ENCODE measurements at regions not wholly inside any gene's neighbourhood (a gene's known extent, or its start where the extent isn't known, plus 50 kb on each side); places are given as distances from the start of the nearest gene placed in this dataset.

GRCh38 chr11:37642296-37642695 lies 1044.3 kb upstream of the RAG2 start:
- H3K36me3 Mint-ChIP-seq (ENCODE audit: low read depth) = no peaks in the 10 kb centered on the region
- peaks cover 9% of the 10 kb centered on the region for H3K9me3 Mint-ChIP-seq
- H3K27ac Mint-ChIP-seq = no peak overlapping the region
- H3K4me3 Mint-ChIP-seq = no peak overlapping the region
- DNase-seq = no peak
- no peaks in the 10 kb centered on the region for H3K27me3 Mint-ChIP-seq
- no peaks in the 10 kb centered on the region for H3K4me1 Mint-ChIP-seq (ENCODE audit: low read depth)

GRCh38 chr11:37632748-37633147 lies 1034.7 kb upstream of the RAG2 start:
- Mint-ChIP-seq H3K9me3 (peaks cover 15% of the 10 kb centered on the region), H3K4me3 (no peak overlapping the region), H3K27ac (no peak overlapping the region), H3K27me3 (no peaks in the 10 kb centered on the region), H3K36me3 (ENCODE audit: low read depth) (no peaks in the 10 kb centered on the region), H3K4me1 (ENCODE audit: low read depth) (no peaks in the 10 kb centered on the region)
- no peak for DNase-seq

GRCh38 chr11:37630866-37631265 lies 1032.8 kb upstream of the RAG2 start:
- Mint-ChIP-seq H3K4me1 (ENCODE audit: low read depth) (no peaks in the 10 kb centered on the region), H3K9me3 (peaks cover 16% of the 10 kb centered on the region), H3K36me3 (ENCODE audit: low read depth) (no peaks in the 10 kb centered on the region), H3K27me3 (no peaks in the 10 kb centered on the region), H3K27ac (no peak overlapping the region), H3K4me3 (no peak overlapping the region)
- no peak for DNase-seq

GRCh38 chr11:37623778-37624177 lies 1025.7 kb upstream of the RAG2 start:
- Mint-ChIP-seq H3K27ac (no peak overlapping the region), H3K9me3 (peaks cover 8% of the 10 kb centered on the region), H3K36me3 (ENCODE audit: low read depth) (no peaks in the 10 kb centered on the region), H3K4me3 (no peak overlapping the region), H3K4me1 (ENCODE audit: low read depth) (no peaks in the 10 kb centered on the region), H3K27me3 (no peaks in the 10 kb centered on the region)
- DNase-seq = no peak

- peaks cover 19% of the 10 kb centered on the region for H3K9me3 Mint-ChIP-seq
- no peak for DNase-seq
- H3K36me3 Mint-ChIP-seq (ENCODE audit: low read depth) = no peaks in the 10 kb centered on the region
- no peak overlapping the region for H3K4me3 Mint-ChIP-seq
- no peaks in the 10 kb centered on the region for H3K4me1 Mint-ChIP-seq (ENCODE audit: low read depth)
- no peak overlapping the region for H3K27ac Mint-ChIP-seq
- H3K27me3 Mint-ChIP-seq = no peaks in the 10 kb centered on the region
Observed at GRCh38 chr11:37621662-37622061, 1023.6 kb upstream of the RAG2 start.

GRCh38 chr11:37616291-37616690 lies 1018.3 kb upstream of the RAG2 start:
- Mint-ChIP-seq H3K4me3 (no peak overlapping the region), H3K27me3 (no peaks in the 10 kb centered on the region), H3K9me3 (peaks cover 24% of the 10 kb centered on the region), H3K4me1 (ENCODE audit: low read depth) (no peaks in the 10 kb centered on the region), H3K27ac (no peak overlapping the region), H3K36me3 (ENCODE audit: low read depth) (no peaks in the 10 kb centered on the region)
- DNase-seq = no peak

- DNase-seq = no peak
- no peaks in the 10 kb centered on the region for H3K27me3 Mint-ChIP-seq
- no peak overlapping the region for H3K4me3 Mint-ChIP-seq
- H3K36me3 Mint-ChIP-seq (ENCODE audit: low read depth) = no peaks in the 10 kb centered on the region
- peaks cover 14% of the 10 kb centered on the region for H3K9me3 Mint-ChIP-seq
- H3K4me1 Mint-ChIP-seq (ENCODE audit: low read depth) = no peaks in the 10 kb centered on the region
- H3K27ac Mint-ChIP-seq = no peak overlapping the region
Observed at GRCh38 chr11:37613031-37613430, 1015.0 kb upstream of the RAG2 start.

GRCh38 chr11:37612146-37612545 lies 1014.1 kb upstream of the RAG2 start:
- no peak for DNase-seq
- H3K27ac Mint-ChIP-seq = no peak overlapping the region
- no peaks in the 10 kb centered on the region for H3K27me3 Mint-ChIP-seq
- H3K9me3 Mint-ChIP-seq = peaks cover 8% of the 10 kb centered on the region
- no peak overlapping the region for H3K4me3 Mint-ChIP-seq
- no peaks in the 10 kb centered on the region for H3K36me3 Mint-ChIP-seq (ENCODE audit: low read depth)
- no peaks in the 10 kb centered on the region for H3K4me1 Mint-ChIP-seq (ENCODE audit: low read depth)

- H3K36me3 Mint-ChIP-seq (ENCODE audit: low read depth) = no peaks in the 10 kb centered on the region
- H3K9me3 Mint-ChIP-seq = peaks cover 35% of the 10 kb centered on the region
- DNase-seq = no peak
- no peak overlapping the region for H3K4me3 Mint-ChIP-seq
- H3K4me1 Mint-ChIP-seq (ENCODE audit: low read depth) = no peaks in the 10 kb centered on the region
- no peaks in the 10 kb centered on the region for H3K27me3 Mint-ChIP-seq
- H3K27ac Mint-ChIP-seq = no peak overlapping the region
Observed at GRCh38 chr11:37605229-37605628, 1007.2 kb upstream of the RAG2 start.

- Mint-ChIP-seq H3K27me3 (no peaks in the 10 kb centered on the region), H3K27ac (no peak overlapping the region), H3K4me1 (ENCODE audit: low read depth) (no peaks in the 10 kb centered on the region), H3K4me3 (no peak overlapping the region), H3K9me3 (peaks cover 10% of the 10 kb centered on the region), H3K36me3 (ENCODE audit: low read depth) (no peaks in the 10 kb centered on the region)
- DNase-seq = no peak
Observed at GRCh38 chr11:37598381-37598780, 1000.3 kb upstream of the RAG2 start.

- H3K27ac Mint-ChIP-seq = no peak overlapping the region
- no peaks in the 10 kb centered on the region for H3K4me1 Mint-ChIP-seq (ENCODE audit: low read depth)
- no peaks in the 10 kb centered on the region for H3K36me3 Mint-ChIP-seq (ENCODE audit: low read depth)
- H3K4me3 Mint-ChIP-seq = no peak overlapping the region
- no peaks in the 10 kb centered on the region for H3K27me3 Mint-ChIP-seq
- peaks cover 4% of the 10 kb centered on the region for H3K9me3 Mint-ChIP-seq
- DNase-seq = no peak
Observed at GRCh38 chr11:37597776-37598175, 999.7 kb upstream of the RAG2 start.

GRCh38 chr11:37595845-37596244 lies 997.8 kb upstream of the RAG2 start:
- no peak for DNase-seq
- no peaks in the 10 kb centered on the region for H3K9me3 Mint-ChIP-seq
- no peaks in the 10 kb centered on the region for H3K27me3 Mint-ChIP-seq
- H3K36me3 Mint-ChIP-seq (ENCODE audit: low read depth) = no peaks in the 10 kb centered on the region
- H3K4me3 Mint-ChIP-seq = no peak overlapping the region
- no peak overlapping the region for H3K27ac Mint-ChIP-seq
- H3K4me1 Mint-ChIP-seq (ENCODE audit: low read depth) = no peaks in the 10 kb centered on the region

GRCh38 chr11:37574361-37574760 lies 976.3 kb upstream of the RAG2 start:
- Mint-ChIP-seq H3K27me3 (no peaks in the 10 kb centered on the region), H3K36me3 (ENCODE audit: low read depth) (no peaks in the 10 kb centered on the region), H3K9me3 (peaks cover 15% of the 10 kb centered on the region)

GRCh38 chr11:37572491-37573171 lies 974.6 kb upstream of the RAG2 start:
- H3K9me3 Mint-ChIP-seq = peaks cover 15% of the 10 kb centered on the region
- H3K4me3 Mint-ChIP-seq = no peak overlapping the region
- no peaks in the 10 kb centered on the region for H3K36me3 Mint-ChIP-seq (ENCODE audit: low read depth)
- no peaks in the 10 kb centered on the region for H3K27me3 Mint-ChIP-seq
- H3K4me1 Mint-ChIP-seq (ENCODE audit: low read depth) = no peaks in the 10 kb centered on the region
- H3K27ac Mint-ChIP-seq = no peak overlapping the region
- DNase-seq = no peak

More at GRCh38 chr11:37574361-37574760, 976.3 kb upstream of the RAG2 start:
- no peak overlapping the region for H3K4me3 Mint-ChIP-seq
- no peaks in the 10 kb centered on the region for H3K4me1 Mint-ChIP-seq (ENCODE audit: low read depth)
- no peak overlapping the region for H3K27ac Mint-ChIP-seq
- no peak for DNase-seq

GRCh38 chr11:37571246-37571645 lies 973.2 kb upstream of the RAG2 start:
- no peak for DNase-seq
- Mint-ChIP-seq H3K36me3 (ENCODE audit: low read depth) (no peaks in the 10 kb centered on the region), H3K9me3 (peaks cover 17% of the 10 kb centered on the region), H3K4me3 (no peak overlapping the region), H3K4me1 (ENCODE audit: low read depth) (no peaks in the 10 kb centered on the region), H3K27ac (no peak overlapping the region), H3K27me3 (no peaks in the 10 kb centered on the region)

GRCh38 chr11:37560991-37561390 lies 963.0 kb upstream of the RAG2 start:
- Mint-ChIP-seq H3K27me3 (no peaks in the 10 kb centered on the region), H3K4me1 (ENCODE audit: low read depth) (no peaks in the 10 kb centered on the region), H3K36me3 (ENCODE audit: low read depth) (no peaks in the 10 kb centered on the region), H3K4me3 (no peak overlapping the region), H3K9me3 (peaks cover 2% of the 10 kb centered on the region), H3K27ac (no peak overlapping the region)
- no peak for DNase-seq

All from activated T-cell treated with anti-CD3 and anti-CD28 coated beads, Interleukin-2, amount 50 U/mL, for 24 hours (primary cell).